K562 (cell line): ENCODE measurements at regions not wholly inside any gene's neighbourhood (a gene's known extent, or its start where the extent isn't known, plus 50 kb on each side); places are given as distances from the start of the nearest gene placed in this dataset.

Experiments used
- ATAC-seq: fragments of 200-7000 bp; cut with Tn5 transposase; 3 replicates; pipeline ENCODE4 v1.9.1; 2020; ENCODE audit warnings: moderate library complexity
- BruUV-seq: library from RNA; stranded (reverse); fragments of 400-500 nt; replicated peaks from 2 replicates; lab custom pipeline; 2021; lab: Mats Ljungman, UMichigan
- CTCF ChIA-PET: fragments of 300-600 bp; formaldehyde crosslinking; extraction: SDS; loops from one replicate; lab custom pipeline; 2021; ENCODE audit warnings: low intra/inter-chr PET ratio; lab: Yijun Ruan, JAX
- POLR2A ChIA-PET: fragments of 300-600, 350-650 bp; sonication (Branson Sonifier 250); formaldehyde crosslinking; extraction: SDS; loops from one replicate; lab custom pipeline; 2021; ENCODE audit warnings: antibody characterized with exemption, inconsistent platforms; lab: Yijun Ruan, JAX
- DNase-seq, 4 experiments: peaks; one replicate each; pipeline versions ENCODE4 v3.0.0 to v3.0.0-alpha.2; 2011 to 2018; ENCODE audit warnings: low spot score in 3 of 4, mixed read lengths in 3 of 4; ENCODE audit errors: extremely low read depth in 1 of 4
- FAIRE-seq: peaks from 2 replicates; lab custom pipeline; 2011; peaks lifted over from hg19 to GRCh38; lab: Jason Lieb, UNC
- H2AFZ ChIP-seq: 2 replicates; pipeline ENCODE4 v1.6.0; 2011; ENCODE audit warnings: low read depth, low read length, control low read depth, inconsistent platforms
- H3K27ac ChIP-seq: fragments of 200-600 bp; 3 replicates; pipeline ENCODE4 v1.8.0; 2011; ENCODE audit warnings: low read depth, mild to moderate bottlenecking, control low read depth, inconsistent platforms, low read length, moderate library complexity, mixed read lengths; ENCODE audit errors: extremely low read depth
- H3K27me3 ChIP-seq, 2 experiments: fragments of 300-600 bp in 1 of 2; 2 replicates in 1 of 2; 3 replicates in 1 of 2; pipeline versions ENCODE4 v1.6.0 to v1.8.0; 2011; ENCODE audit warnings: inconsistent platforms in 2 of 2, low read length in 2 of 2, mild to moderate bottlenecking in 1 of 2, mixed read lengths in 1 of 2, moderate library complexity in 1 of 2; ENCODE audit not compliant: control insufficient read depth in 2 of 2, insufficient read depth in 2 of 2
- H3K36me3 ChIP-seq: fragments of 300-600 bp; 3 replicates; pipeline ENCODE4 v1.8.0; 2011; ENCODE audit warnings: mild to moderate bottlenecking, low read length, inconsistent platforms; ENCODE audit not compliant: control insufficient read depth, insufficient read depth
- H3K4me1 ChIP-seq, 2 experiments: fragments of 200-600 bp in 1 of 2; replicated peaks in 1 of 2; 2 replicates in 1 of 2; 3 replicates in 1 of 2; pipeline versions ENCODE4 v1.5.1 to v1.8.0; 2011; ENCODE audit warnings: inconsistent platforms in 2 of 2, low read length in 2 of 2, mild to moderate bottlenecking in 1 of 2, mixed read lengths in 1 of 2, moderate library complexity in 1 of 2; ENCODE audit not compliant: control insufficient read depth in 2 of 2, insufficient read depth in 2 of 2
- H3K4me2 ChIP-seq: 2 replicates; pipeline ENCODE4 v1.6.1; 2011; ENCODE audit warnings: low read length, control low read depth, inconsistent platforms, mixed read lengths; ENCODE audit not compliant: insufficient read depth
- H3K4me3 ChIP-seq: fragments of 200-600 bp; sonication (generic), shearing (Covaris generic); 2 replicates; pipeline ENCODE4 v1.5.1; 2016; ENCODE audit warnings: control low read depth, inconsistent platforms
- H3K79me2 ChIP-seq: fragments of 200-600 bp; 3 replicates; pipeline ENCODE4 v1.8.0; 2011; ENCODE audit warnings: low read length, inconsistent platforms; ENCODE audit not compliant: control insufficient read depth, insufficient read depth
- H3K9ac ChIP-seq, 2 experiments: 2 replicates each; pipeline versions ENCODE4 v1.6.0 to v1.6.1; 2011; ENCODE audit warnings: low read depth in 2 of 2, low read length in 2 of 2, control low read depth in 1 of 2, inconsistent platforms in 1 of 2, mild to moderate bottlenecking in 1 of 2, mixed read lengths in 1 of 2; ENCODE audit not compliant: insufficient read depth in 1 of 2
- H3K9me1 ChIP-seq: one replicate; pipeline ENCODE4 v1.6.0; 2011; ENCODE audit warnings: inconsistent platforms, mild to moderate bottlenecking, low read length, moderate library complexity; ENCODE audit not compliant: control insufficient read depth, insufficient read depth
- H3K9me3 ChIP-seq: replicated peaks from 2 replicates; pipeline ENCODE4 v1.5.1; 2011; ENCODE audit warnings: low read depth, low read length, inconsistent platforms; ENCODE audit not compliant: control insufficient read depth, insufficient read depth
- H4K20me1 ChIP-seq: replicated peaks from 2 replicates; pipeline ENCODE4 v1.6.1; 2011; ENCODE audit warnings: low read length, inconsistent platforms, mixed read lengths; ENCODE audit not compliant: control insufficient read depth, insufficient read depth
- HIVEP1 ChIP-seq: fragments of 250-450 bp; sonication (Bioruptor Pico); IDR thresholded peaks from 2 replicates; pipeline ENCODE4 v1.4.0; 2020; ENCODE audit warnings: mild to moderate bottlenecking
- MAFK ChIP-seq: IDR thresholded peaks from 2 replicates; pipeline ENCODE4 v1.6.1; 2011; ENCODE audit warnings: low read length, improper control_type of control experiment
- NELFE ChIP-seq: IDR thresholded peaks from 2 replicates; pipeline ENCODE4 v1.6.1; 2011; ENCODE audit warnings: mild to moderate bottlenecking; ENCODE audit not compliant: insufficient read depth, insufficient read length
- PATZ1 ChIP-seq: fragments of 250-450 bp; sonication (Bioruptor Pico); IDR thresholded peaks from 2 replicates; pipeline ENCODE4 v1.5.0; 2020; ENCODE audit warnings: mild to moderate bottlenecking, borderline replicate concordance
- RBBP5 ChIP-seq: fragments of 200-600 bp; sonication (generic); IDR thresholded peaks from 2 replicates; pipeline ENCODE4 v1.6.1; 2012; ENCODE audit warnings: borderline replicate concordance, mild to moderate bottlenecking, low read length, control low read depth, inconsistent platforms; ENCODE audit not compliant: insufficient read depth, poor library complexity, severe bottlenecking
- SMARCE1 ChIP-seq: fragments of 450-650 bp; IDR thresholded peaks from 2 replicates; pipeline ENCODE4 v1.7.1; 2016; ENCODE audit warnings: mild to moderate bottlenecking
- SP1 ChIP-seq: sonication (generic); formaldehyde crosslinking; IDR thresholded peaks from 2 replicates; pipeline ENCODE4 v1.8.1; 2022; ENCODE audit warnings: mild to moderate bottlenecking, missing genetic modification reagents
- ZBTB8A ChIP-seq: fragments of 450-650 bp; IDR thresholded peaks from 2 replicates; pipeline ENCODE4 v1.6.1; 2018; ENCODE audit warnings: mild to moderate bottlenecking, moderate library complexity; ENCODE audit not compliant: partially characterized antibody
- ZKSCAN1 ChIP-seq: fragments of 150-350 bp; IDR thresholded peaks from 2 replicates; pipeline ENCODE4 v1.6.1; 2016; ENCODE audit warnings: low read depth, low read length
- ZNF436 ChIP-seq: fragments of 250-450, 450-650 bp; sonication (Bioruptor Pico); formaldehyde crosslinking; IDR thresholded peaks from 2 replicates; pipeline ENCODE4 v1.7.0; 2020; ENCODE audit warnings: mild to moderate bottlenecking
- WGBS: fragments of 100-300 bp; shearing (Covaris generic); methylation state at CpG from one replicate; pipeline ENCODE4 v1.1.6; 2016; ENCODE audit warnings: low coverage, mixed read lengths; ENCODE audit not compliant: insufficient coverage; ENCODE audit errors: missing lambda C conversion rate; 5-methylcytosine and 5-hydroxymethylcytosine counted together
- in situ Hi-C: fragments of 300-500 bp; cut with MboI; formaldehyde crosslinking; loops from 4 replicates; pipeline ENCODE4 v1.15.0; 2018; ENCODE audit warnings: inconsistent platforms, mixed read lengths
- intact Hi-C: fragments of 100-400 bp; cut with micrococcal nuclease; formaldehyde crosslinking; loops from 2 replicates; pipeline ENCODE4 v1.14.2; 2022

GRCh38 chr22:26887456-26887855 lies 230.1 kb downstream of the MIAT start:
- H2AFZ ChIP-seq: no peak overlapping the region
- in situ Hi-C loops (no loop called here), intact Hi-C loops (no loop called here)
- no peak overlapping the region for H3K27ac ChIP-seq
- ATAC-seq: no peak
- H3K9me3 ChIP-seq: no peaks in the 10 kb centered on the region
- no peak for FAIRE-seq
- WGBS: 0% methylated on average over 6 of the region's 6 CpGs
- H3K4me3 ChIP-seq: no peak overlapping the region
- POLR2A ChIA-PET: no interaction called here
- TF ChIP-seq ZKSCAN1: no peak
- TF ChIP-seq MAFK: no peak
- TF ChIP-seq SMARCE1: no peak
- TF ChIP-seq RBBP5: no peak
- TF ChIP-seq HIVEP1: no peak
- no peak for TF ChIP-seq ZBTB8A
- BruUV-seq: no TSS peak
- no peaks in the 10 kb centered on the region for H4K20me1 ChIP-seq
- no peaks in the 10 kb centered on the region for H3K79me2 ChIP-seq
- peaks cover 0 to 3% of the 10 kb centered on the region in 2 experiments; a peak in 1 of 5 replicates for H3K27me3 ChIP-seq
- no peak for DNase-seq
- no peak overlapping the region for H3K4me2 ChIP-seq
- H3K36me3 ChIP-seq: no peaks in the 10 kb centered on the region
- no peaks in the 10 kb centered on the region for H3K9me1 ChIP-seq
- H3K9ac ChIP-seq: no peak overlapping the region
- CTCF ChIA-PET: no interaction called here
- H3K4me1 ChIP-seq: no peaks in the 10 kb centered on the region

- Histone ChIP-seq H3K27me3 (peaks cover 0 to 7% of the 10 kb centered on the region in 2 experiments; a peak in 1 of 5 replicates), H3K9me1 (no peaks in the 10 kb centered on the region), H3K9ac (no peak overlapping the region), H3K9me3 (no peaks in the 10 kb centered on the region), H3K27ac (no peak overlapping the region), H2AFZ (no peak overlapping the region), H4K20me1 (no peaks in the 10 kb centered on the region), H3K79me2 (no peaks in the 10 kb centered on the region), H3K4me1 (no peaks in the 10 kb centered on the region), H3K4me2 (no peak overlapping the region), H3K36me3 (no peaks in the 10 kb centered on the region), H3K4me3 (no peak overlapping the region)
- intact Hi-C loops (no loop called here), in situ Hi-C loops (no loop called here)
- no peak for DNase-seq
- ATAC-seq: no peak
- POLR2A ChIA-PET: no interaction called here
- WGBS: 0% methylated on average over 3 of the region's 4 CpGs
- no TSS peak for BruUV-seq
- CTCF ChIA-PET: no interaction called here
- TF ChIP-seq PATZ1 (CRISPR knock-in tag) (no peak), ZNF436 (no peak), SP1 (no peak), NELFE (no peak)
- no peak for FAIRE-seq
Observed at GRCh38 chr22:26887916-26888315, 230.5 kb downstream of the MIAT start.
